ENCODE measurements at regions not wholly inside any gene's neighbourhood (a gene's known extent, or its start where the extent isn't known, plus 50 kb on each side); places are given as distances from the start of the nearest gene placed in this dataset.

- no peaks in the 10 kb centered on the region for H3K36me3 ChIP-seq
- H3K4me3 ChIP-seq, result no peak overlapping the region
- intact Hi-C loops (cut with DNase I), result no loop called here
- ATAC-seq (peak in 3 of 4 donors; percentile 58 to 67 (median 61)), FAIRE-seq (no peak), DNase-seq (peak; percentile 31 to 85 (median 66))
- TF ChIP-seq, protein P1, sequence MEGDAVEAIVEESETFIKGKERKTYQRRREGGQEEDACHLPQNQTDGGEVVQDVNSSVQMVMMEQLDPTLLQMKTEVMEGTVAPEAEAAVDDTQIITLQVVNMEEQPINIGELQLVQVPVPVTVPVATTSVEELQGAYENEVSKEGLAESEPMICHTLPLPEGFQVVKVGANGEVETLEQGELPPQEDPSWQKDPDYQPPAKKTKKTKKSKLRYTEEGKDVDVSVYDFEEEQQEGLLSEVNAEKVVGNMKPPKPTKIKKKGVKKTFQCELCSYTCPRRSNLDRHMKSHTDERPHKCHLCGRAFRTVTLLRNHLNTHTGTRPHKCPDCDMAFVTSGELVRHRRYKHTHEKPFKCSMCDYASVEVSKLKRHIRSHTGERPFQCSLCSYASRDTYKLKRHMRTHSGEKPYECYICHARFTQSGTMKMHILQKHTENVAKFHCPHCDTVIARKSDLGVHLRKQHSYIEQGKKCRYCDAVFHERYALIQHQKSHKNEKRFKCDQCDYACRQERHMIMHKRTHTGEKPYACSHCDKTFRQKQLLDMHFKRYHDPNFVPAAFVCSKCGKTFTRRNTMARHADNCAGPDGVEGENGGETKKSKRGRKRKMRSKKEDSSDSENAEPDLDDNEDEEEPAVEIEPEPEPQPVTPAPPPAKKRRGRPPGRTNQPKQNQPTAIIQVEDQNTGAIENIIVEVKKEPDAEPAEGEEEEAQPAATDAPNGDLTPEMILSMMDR (IDR thresholded peaks at IDR 0.05), result no peak
- no peaks in the 10 kb centered on the region for H3K4me1 ChIP-seq
- WGBS, 2 donors, result 42 to 45% methylated on average over 5 of the region's 5 CpGs
- no peaks in the 10 kb centered on the region for H3K27me3 ChIP-seq
- H3K9me3 ChIP-seq, result no peaks in the 10 kb centered on the region
- H3K27ac ChIP-seq, result no peak overlapping the region
Measured at GRCh38 chr12:25689996-25690501, 137.0 kb upstream of the LMNTD1 start.

GRCh38 chr12:25690996-25691864 is 138.1 kb upstream of the LMNTD1 start:
- WGBS, 2 donors, result 85 to 87% methylated on average over 8 of the region's 8 CpGs
- H3K9me3 ChIP-seq, result no peaks in the 10 kb centered on the region
- no peak for ATAC-seq
- H3K36me3 ChIP-seq, result no peaks in the 10 kb centered on the region
- no peak overlapping the region for H3K4me3 ChIP-seq
- H3K27ac ChIP-seq, result no peak overlapping the region
- no peak for FAIRE-seq
- DNase-seq, result no peak
- no peaks in the 10 kb centered on the region for H3K4me1 ChIP-seq
- intact Hi-C loops (cut with DNase I), result no loop called here
- no peaks in the 10 kb centered on the region for H3K27me3 ChIP-seq
- TF ChIP-seq, protein P1 (IDR thresholded peaks at IDR 0.05), result no peak

DNA sequence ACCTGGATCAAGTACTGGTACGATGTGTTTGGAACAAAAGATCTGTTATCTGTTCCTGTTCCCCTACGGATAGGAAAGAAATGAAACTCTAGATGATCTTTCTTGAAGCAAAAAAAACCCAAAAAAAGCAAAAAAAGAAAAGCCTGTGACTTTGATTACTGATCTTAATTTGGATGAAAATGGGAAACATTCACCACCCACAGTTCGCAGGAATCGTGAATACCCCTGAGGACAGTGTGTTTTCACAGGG is 138.7 kb upstream of the LMNTD1 start:
- TF ChIP-seq, protein P1 (IDR thresholded peaks at IDR 0.05), result no peak
- Histone ChIP-seq H3K4me3 (no peak overlapping the region), H3K9me3 (no peaks in the 10 kb centered on the region), H3K36me3 (no peaks in the 10 kb centered on the region), H3K27ac (no peak overlapping the region), H3K4me1 (no peaks in the 10 kb centered on the region), H3K27me3 (no peaks in the 10 kb centered on the region)
- DNase-seq, result no peak
- WGBS, 2 donors, result 72 to 83% methylated on average over 4 of the region's 4 CpGs
- no peak for ATAC-seq
- no peak for FAIRE-seq
- intact Hi-C loops (cut with DNase I), result no loop called here

- Histone ChIP-seq H3K4me1 (no peaks in the 10 kb centered on the region), H3K27ac (no peak overlapping the region), H3K27me3 (no peaks in the 10 kb centered on the region), H3K4me3 (no peak overlapping the region), H3K9me3 (no peaks in the 10 kb centered on the region), H3K36me3 (no peaks in the 10 kb centered on the region)
- ATAC-seq (peak; percentile 56 to 96 (median 77)), FAIRE-seq (no peak), DNase-seq (peak in 2 of 6 donors; percentile 4 to 38)
- WGBS, 2 donors, result 69 to 71% methylated on average over 9 of the region's 9 CpGs
- TF ChIP-seq, protein P1 (IDR thresholded peaks at IDR 0.05), result no peak
- intact Hi-C loops (cut with DNase I), result no loop called here
Measured at GRCh38 chr12:25692115-25693035, 139.3 kb upstream of the LMNTD1 start.

Data from pancreas (tissue), 10 donors.